B cell (primary cell): ENCODE measurements at regions not wholly inside any gene's neighbourhood (a gene's known extent, or its start where the extent isn't known, plus 50 kb on each side); places are given as distances from the start of the nearest gene placed in this dataset.

Experiments used
- ATAC-seq: fragments of 200-7000 bp; cut with Tn5 transposase; one replicate; pipeline ENCODE4 v1.10.0; 2021; ENCODE audit warnings: low read depth, mild to moderate bottlenecking, moderate number of reproducible peaks, moderate library complexity
- CTCF ChIA-PET: fragments of 350-600 bp; sonication (Branson Sonifier 250); formaldehyde crosslinking; loops from one replicate; lab custom pipeline; 2021; ENCODE audit warnings: antibody characterized with exemption, inconsistent platforms; lab: Charles Lee
- POLR2A ChIA-PET: fragments of 350-600 bp; sonication (Branson Sonifier 250); formaldehyde crosslinking; loops from one replicate; lab custom pipeline; 2021; ENCODE audit warnings: antibody characterized with exemption; lab: Charles Lee
- DNase-seq: peaks from one replicate; pipeline ENCODE4 v3.0.0; 2013
- H2AFZ ChIP-seq: 2 replicates; pipeline ENCODE4 v1.6.1; 2012; ENCODE audit warnings: mild to moderate bottlenecking, low read depth, low read length; ENCODE audit not compliant: insufficient read depth, poor library complexity, severe bottlenecking
- H3K27ac ChIP-seq, 2 donors: 1 replicate in 1 of 2; 2 replicates in 1 of 2; pipeline ENCODE4 v1.5.1; 2012 to 2013; ENCODE audit warnings: low read length in 2 of 2, mild to moderate bottlenecking in 2 of 2, moderate library complexity in 1 of 2
- H3K27me3 ChIP-seq, 4 experiments: fragments of 200-600 bp in 1 of 4; sonication (generic) in 1 of 4; replicated peaks in 1 of 4; 1 replicate in 2 of 4; 2 replicates in 2 of 4; pipeline versions ENCODE4 v1.6.1 to v1.7.0; 2013 to 2016; ENCODE audit warnings: low read length in 3 of 4, mild to moderate bottlenecking in 2 of 4, mixed read lengths in 1 of 4, moderate library complexity in 1 of 4; ENCODE audit not compliant: insufficient read depth in 4 of 4, control insufficient read depth in 3 of 4; ENCODE audit errors: control extremely low read depth in 1 of 4
- H3K36me3 ChIP-seq, 2 experiments: replicated peaks in 1 of 2; 1 replicate in 1 of 2; 2 replicates in 1 of 2; pipeline versions ENCODE4 v1.6.1 to v1.7.1; 2013; ENCODE audit warnings: low read length in 1 of 2; ENCODE audit not compliant: insufficient read depth in 2 of 2, control insufficient read depth in 1 of 2; ENCODE audit errors: control extremely low read depth in 1 of 2, extremely low read depth in 1 of 2
- H3K4me1 ChIP-seq, 2 donors: fragments of 200-600 bp in 1 of 2; sonication (generic) in 1 of 2; 1 replicate in 1 of 2; 2 replicates in 1 of 2; pipeline versions ENCODE4 v1.5.1 to v1.6.1; 2013 to 2017; ENCODE audit warnings: low read length in 2 of 2; ENCODE audit not compliant: control insufficient read depth in 2 of 2, insufficient read depth in 2 of 2
- H3K4me2 ChIP-seq: replicated peaks from 2 replicates; pipeline ENCODE3; 2012; ENCODE audit warnings: mild to moderate bottlenecking, low read depth, low read length; ENCODE audit not compliant: poor library complexity, severe bottlenecking
- H3K4me3 ChIP-seq, 5 experiments: fragments of 200-600 bp in 1 of 5; sonication (generic) in 1 of 5; 1 replicate in 3 of 5; 2 replicates in 2 of 5; pipeline versions ENCODE4 v1.5.1 to v1.7.0; 2011 to 2016; ENCODE audit warnings: low read length in 4 of 5, mild to moderate bottlenecking in 4 of 5, low read depth in 2 of 5, control low read depth in 1 of 5, moderate library complexity in 1 of 5; ENCODE audit not compliant: insufficient read depth in 1 of 5; ENCODE audit errors: control extremely low read depth in 1 of 5, extremely low read depth in 1 of 5
- H3K79me2 ChIP-seq: fragments of 200-600 bp; sonication (generic); one replicate; pipeline ENCODE4 v1.6.0; 2016; ENCODE audit warnings: low read length; ENCODE audit not compliant: control insufficient read depth, insufficient read depth
- H3K9ac ChIP-seq: fragments of 200-600 bp; sonication (generic); 2 replicates; pipeline ENCODE4 v1.6.1; 2017; ENCODE audit warnings: mild to moderate bottlenecking, low read length, moderate library complexity
- H3K9me3 ChIP-seq, 3 donors: one replicate each; pipeline versions ENCODE4 v1.6.1 to v1.7.1; 2013; ENCODE audit warnings: low read length in 2 of 3; ENCODE audit not compliant: control insufficient read depth in 2 of 3, insufficient read depth in 1 of 3; ENCODE audit errors: control extremely low read depth in 1 of 3
- H4K20me1 ChIP-seq: 2 replicates; pipeline ENCODE4 v1.6.0; 2012; ENCODE audit warnings: mild to moderate bottlenecking, low read length; ENCODE audit not compliant: insufficient read depth, control insufficient read depth, poor library complexity, severe bottlenecking
- H3K27ac Mint-ChIP-seq: one replicate; pipeline ENCODE4 v1.8.0; 2021; ENCODE audit warnings: mixed read lengths
- H3K27me3 Mint-ChIP-seq: one replicate; pipeline ENCODE4 v1.8.0; 2021; ENCODE audit warnings: mixed read lengths
- H3K4me1 Mint-ChIP-seq: one replicate; pipeline ENCODE4 v1.8.0; 2021; ENCODE audit warnings: mixed read lengths
- H3K4me3 Mint-ChIP-seq: one replicate; pipeline ENCODE4 v1.8.0; 2021; ENCODE audit warnings: mixed read lengths
- H3K9me3 Mint-ChIP-seq: one replicate; pipeline ENCODE4 v1.8.0; 2022; ENCODE audit warnings: mixed read lengths; ENCODE audit not compliant: insufficient read depth
- CTCF ChIP-seq: fragments of 200-600 bp; IDR thresholded peaks from one replicate; pipeline ENCODE4 v1.8.0; 2022; ENCODE audit warnings: antibody characterized with exemption, mild to moderate bottlenecking
- EZH2 ChIP-seq: IDR thresholded peaks from 2 replicates; pipeline ENCODE4 v1.6.1; 2012; ENCODE audit warnings: borderline replicate concordance, low read depth, mild to moderate bottlenecking, moderate library complexity, low read length; ENCODE audit not compliant: insufficient read depth, poor library complexity, severe bottlenecking
- WGBS: methylation state at CpG from one replicate; pipeline ENCODE4 v1.1.5; 2013; ENCODE audit warnings: missing lambda C conversion rate; ENCODE audit not compliant: insufficient coverage; 5-methylcytosine and 5-hydroxymethylcytosine counted together
- intact Hi-C: fragments of 100-400 bp; cut with micrococcal nuclease; formaldehyde crosslinking; loops from one replicate; pipeline ENCODE4 v1.10.0; 2022

GRCh38 chr4:113849771-113850170 is 88.2 kb upstream of the CAMK2D start:
- H3K27ac ChIP-seq: no peak overlapping the region
- no peak overlapping the region for H3K4me3 ChIP-seq
- H3K79me2 ChIP-seq: no peaks in the 10 kb centered on the region
- TF ChIP-seq CTCF (no peak), EZH2 (no peak)
- no peaks in the 10 kb centered on the region for H3K9me3 ChIP-seq
- H3K36me3 ChIP-seq: no peaks in the 10 kb centered on the region
- no peak overlapping the region for H3K27ac Mint-ChIP-seq
- no peak overlapping the region for H2AFZ ChIP-seq
- 100% methylated on average over 1 of the region's 4 CpGs for WGBS
- ATAC-seq (no peak), DNase-seq (no peak)
- H3K27me3 ChIP-seq: no peaks in the 10 kb centered on the region
- no peaks in the 10 kb centered on the region for H4K20me1 ChIP-seq
- ChIA-PET CTCF (interaction anchor here (0.8 kb wide), 1 partner anchor 11 kb away, joined by 3 read pairs; no protein-coding TSS in a partner anchor), POLR2A (no interaction called here)
- H3K9me3 Mint-ChIP-seq: no peaks in the 10 kb centered on the region
- no peak overlapping the region for H3K4me2 ChIP-seq
- H3K9ac ChIP-seq: no peak overlapping the region
- peaks cover 7% of the 10 kb centered on the region for H3K4me1 Mint-ChIP-seq
- no peak overlapping the region for H3K4me3 Mint-ChIP-seq
- H3K27me3 Mint-ChIP-seq: peaks cover 5% of the 10 kb centered on the region
- no peaks in the 10 kb centered on the region for H3K4me1 ChIP-seq
- intact Hi-C loops: no loop called here

GRCh38 chr4:113847710-113848109 is 86.2 kb upstream of the CAMK2D start:
- Histone ChIP-seq H3K27me3 (no peaks in the 10 kb centered on the region), H4K20me1 (no peaks in the 10 kb centered on the region), H2AFZ (no peak overlapping the region), H3K4me1 (no peaks in the 10 kb centered on the region), H3K27ac (no peak overlapping the region), H3K4me2 (no peak overlapping the region), H3K4me3 (no peak overlapping the region), H3K9ac (no peak overlapping the region), H3K79me2 (no peaks in the 10 kb centered on the region), H3K36me3 (no peaks in the 10 kb centered on the region), H3K9me3 (no peaks in the 10 kb centered on the region)
- DNase-seq (no peak), ATAC-seq (no peak)
- no peak for TF ChIP-seq CTCF
- no peak for TF ChIP-seq EZH2
- Mint-ChIP-seq H3K9me3 (no peaks in the 10 kb centered on the region), H3K4me1 (peaks cover 7% of the 10 kb centered on the region), H3K27me3 (peaks cover 11% of the 10 kb centered on the region), H3K4me3 (no peak overlapping the region), H3K27ac (no peak overlapping the region)
- 95% methylated on average over 3 of the region's 5 CpGs for WGBS
- intact Hi-C loops: no loop called here
- POLR2A ChIA-PET: no interaction called here
- CTCF ChIA-PET: no interaction called here
